PC-3 (cell line): ENCODE measurements at regions not wholly inside any gene's neighbourhood (a gene's known extent, or its start where the extent isn't known, plus 50 kb on each side); places are given as distances from the start of the nearest gene placed in this dataset.

Experiments
- ATAC-seq: fragments of 200-7000 bp; cut with Tn5 transposase; 2 replicates; pipeline ENCODE4 v1.9.1; 2020; ENCODE audit warnings: mild to moderate bottlenecking, moderate library complexity
- BruUV-seq: library from RNA; stranded (reverse); fragments of 400-500 nt; replicated peaks from 2 replicates; lab custom pipeline; 2021; lab: Mats Ljungman, UMichigan
- CTCF ChIA-PET: fragments of 300-600 bp; sonication (Branson Sonifier 250); formaldehyde crosslinking; loops from one replicate; lab custom pipeline; 2022; ENCODE audit warnings: antibody characterized with exemption; lab: Charles Lee
- POLR2A ChIA-PET: fragments of 300-600 bp; sonication (Branson Sonifier 250); formaldehyde crosslinking; loops from one replicate; lab custom pipeline; 2022; ENCODE audit warnings: antibody characterized with exemption; ENCODE audit not compliant: unreplicated experiment; lab: Charles Lee
- DNase-seq: peaks from one replicate; pipeline ENCODE4 v3.0.0-alpha.2; 2015
- H2AFZ ChIP-seq: fragments of 300-600 bp; sonication (generic); 2 replicates; pipeline ENCODE4 v1.6.0; 2016; ENCODE audit warnings: antibody characterized with exemption, low read length
- H3F3A ChIP-seq: fragments of 300-600 bp; sonication (generic); one replicate; pipeline ENCODE4 v1.6.0; 2017; ENCODE audit warnings: antibody characterized with exemption, low read length, control low read depth, mild to moderate bottlenecking; ENCODE audit not compliant: unreplicated experiment
- H3K27ac ChIP-seq: fragments of 300-600 bp; sonication (generic); 2 replicates; pipeline ENCODE4 v1.5.1; 2016; ENCODE audit warnings: mild to moderate bottlenecking, low read length
- H3K27me3 ChIP-seq: fragments of 300-600 bp; sonication (generic); 2 replicates; pipeline ENCODE4 v1.6.1; 2016; ENCODE audit warnings: low read length, mixed read lengths
- H3K36me3 ChIP-seq: fragments of 300-600 bp; sonication (generic); 2 replicates; pipeline ENCODE4 v1.6.1; 2016; ENCODE audit warnings: low read depth, mixed run types, low read length, mixed read lengths
- H3K4me1 ChIP-seq: fragments of 300-600 bp; sonication (generic); 2 replicates; pipeline ENCODE4 v1.5.1; 2016; ENCODE audit warnings: low read length; ENCODE audit not compliant: insufficient read depth
- H3K4me2 ChIP-seq: fragments of 300-600 bp; sonication (generic); 2 replicates; pipeline ENCODE4 v1.6.0; 2016; ENCODE audit warnings: low read length
- H3K4me3 ChIP-seq: fragments of 300-600 bp; sonication (generic); 2 replicates; pipeline ENCODE4 v1.5.1; 2016; ENCODE audit warnings: mild to moderate bottlenecking, low read length, mixed read lengths
- H3K79me2 ChIP-seq: fragments of 300-600 bp; sonication (generic); 2 replicates; pipeline ENCODE4 v1.6.1; 2017; ENCODE audit warnings: low read length, mixed read lengths
- H3K9ac ChIP-seq: fragments of 300-600 bp; sonication (generic); 2 replicates; pipeline ENCODE4 v1.6.0; 2016; ENCODE audit warnings: mild to moderate bottlenecking, low read length
- H3K9me2 ChIP-seq: fragments of 300-600 bp; sonication (generic); replicated peaks from 2 replicates; pipeline ENCODE4 v1.6.1; 2016; ENCODE audit warnings: mixed run types, low read length, mixed read lengths
- H3K9me3 ChIP-seq: fragments of 300-600 bp; sonication (generic); 2 replicates; pipeline ENCODE4 v1.6.1; 2016; ENCODE audit warnings: low read length, mixed read lengths
- H4K20me1 ChIP-seq: fragments of 300-600 bp; sonication (generic); 2 replicates; pipeline ENCODE4 v1.6.1; 2016; ENCODE audit warnings: low read length, mixed read lengths
- CTCF ChIP-seq: fragments of 300-600 bp; sonication (generic); conservative IDR thresholded peaks from 2 replicates; pipeline ENCODE4 v1.5.1; 2017; ENCODE audit warnings: antibody characterized with exemption, low read depth, mild to moderate bottlenecking, low read length
- EZH2 ChIP-seq: fragments of 300-600 bp; sonication (generic); IDR thresholded peaks from one replicate; pipeline ENCODE4 v1.6.1; 2017; ENCODE audit warnings: antibody characterized with exemption, mild to moderate bottlenecking, low read length; ENCODE audit not compliant: unreplicated experiment
- EZH2phosphoT487 ChIP-seq: fragments of 300-600 bp; sonication (generic); IDR thresholded peaks from 2 replicates; pipeline ENCODE4 v1.6.1; 2018; ENCODE audit warnings: mild to moderate bottlenecking, antibody characterized with exemption, low read length, borderline replicate concordance
- intact Hi-C: fragments of 100-400 bp; cut with micrococcal nuclease; formaldehyde crosslinking; loops from 2 replicates; pipeline ENCODE4 v1.9.0; 2023

- CTCF ChIA-PET = no interaction called here
- POLR2A ChIA-PET = no interaction called here
- Histone ChIP-seq H3K4me2 (0 out of 2 replicates have a peak overlapping the region, but pooled peaks have one; percentile 16), H3K27me3 (no peaks in the 10 kb centered on the region), H3K9me3 (no peaks in the 10 kb centered on the region), H3K9ac (no peak overlapping the region), H3K9me2 (no peaks in the 10 kb centered on the region), H4K20me1 (no peaks in the 10 kb centered on the region), H3K27ac (no peak overlapping the region), H3F3A (no peaks in the 10 kb centered on the region), H2AFZ (no peak overlapping the region), H3K4me3 (no peak overlapping the region), H3K4me1 (peaks cover 33% of the 10 kb centered on the region), H3K79me2 (no peaks in the 10 kb centered on the region), H3K36me3 (no peaks in the 10 kb centered on the region)
- TF ChIP-seq EZH2phosphoT487 = no peak
- TF ChIP-seq CTCF = no peak
- TF ChIP-seq EZH2 = no peak
- no TSS peak for BruUV-seq
- DNase-seq (peak; percentile 39), ATAC-seq (no peak)
- intact Hi-C loops = loop anchor here (5.0 to 10.0 kb wide), 3 partner anchors 134 to 1219 kb away; no protein-coding TSS in a partner anchor
Measured at GRCh38 chr18:73981796-73982195, 165.8 kb downstream of the FBXO15 start.

GRCh38 chr18:73980289-73980979 is 167.2 kb downstream of the FBXO15 start:
- Histone ChIP-seq H3K27me3 (no peaks in the 10 kb centered on the region), H3K4me3 (no peak overlapping the region), H3K4me1 (peaks cover 25% of the 10 kb centered on the region), H3K27ac (no peak overlapping the region), H3K9ac (no peak overlapping the region), H3K9me2 (no peaks in the 10 kb centered on the region), H3K9me3 (no peaks in the 10 kb centered on the region), H3F3A (no peaks in the 10 kb centered on the region), H3K79me2 (no peaks in the 10 kb centered on the region), H2AFZ (no peak overlapping the region), H3K36me3 (no peaks in the 10 kb centered on the region), H4K20me1 (no peaks in the 10 kb centered on the region), H3K4me2 (no peak overlapping the region)
- ATAC-seq = peak; percentile 80
- DNase-seq = peak; percentile 75
- TF ChIP-seq CTCF (peak; percentile 87), EZH2 (no peak)
- no TSS peak for BruUV-seq
- ChIA-PET POLR2A (interaction anchor here (0.6 kb wide), 1 partner anchor 1072 kb away, joined by 3 read pairs; no protein-coding TSS in a partner anchor), CTCF (interaction anchor here (0.6 to 1.0 kb wide), 3 partner anchors 103 to 135 kb away, joined by 3 read pairs; no protein-coding TSS in a partner anchor)
- intact Hi-C loops = loop anchor here (5.0 to 10.0 kb wide), 3 partner anchors 133 to 1218 kb away; no protein-coding TSS in a partner anchor

GRCh38 chr18:73979742-73980141 is 167.9 kb downstream of the FBXO15 start:
- H3K9me2 ChIP-seq = no peaks in the 10 kb centered on the region
- no peak overlapping the region for H3K4me2 ChIP-seq
- no peaks in the 10 kb centered on the region for H3F3A ChIP-seq
- no peak overlapping the region for H3K9ac ChIP-seq
- no peak for TF ChIP-seq EZH2phosphoT487
- no peak for TF ChIP-seq EZH2
- TF ChIP-seq CTCF = no peak
- H3K27ac ChIP-seq = no peak overlapping the region
- no peak overlapping the region for H3K4me3 ChIP-seq
- peak; percentile 66 for DNase-seq
- peak; percentile 75 for ATAC-seq
- intact Hi-C loops = loop anchor here (5.0 to 10.0 kb wide), 3 partner anchors 132 to 1217 kb away; no protein-coding TSS in a partner anchor
- no peaks in the 10 kb centered on the region for H3K36me3 ChIP-seq
- no TSS peak for BruUV-seq
- peaks cover 25% of the 10 kb centered on the region for H3K4me1 ChIP-seq
- no peaks in the 10 kb centered on the region for H4K20me1 ChIP-seq
- H3K79me2 ChIP-seq = no peaks in the 10 kb centered on the region
- H3K27me3 ChIP-seq = no peaks in the 10 kb centered on the region
- ChIA-PET POLR2A (interaction anchor here (0.7 kb wide), 1 partner anchor 983 kb away, joined by 4 read pairs; no protein-coding TSS in a partner anchor), CTCF (interaction anchor here (0.6 to 1.0 kb wide), 4 partner anchors 103 to 218 kb away, joined by 3 read pairs; no protein-coding TSS in a partner anchor)
- H3K9me3 ChIP-seq = no peaks in the 10 kb centered on the region
- H2AFZ ChIP-seq = no peak overlapping the region
